DOHH2 (cell line): ENCODE measurements at regions not wholly inside any gene's neighbourhood (a gene's known extent, or its start where the extent isn't known, plus 50 kb on each side); places are given as distances from the start of the nearest gene placed in this dataset.

Experiments
- CTCF ChIP-seq: fragments of 200-600 bp; sonication (generic); IDR thresholded peaks from one replicate; pipeline ENCODE4 v1.5.1; 2014; ENCODE audit warnings: antibody characterized with exemption, mild to moderate bottlenecking, low read depth, low read length; ENCODE audit not compliant: poor library complexity, severe bottlenecking
- EZH2phosphoT487 ChIP-seq: fragments of 200-600 bp; sonication (generic); IDR thresholded peaks from 2 replicates; pipeline ENCODE4 v1.6.1; 2017; ENCODE audit warnings: borderline replicate concordance, mild to moderate bottlenecking, antibody characterized with exemption, low read length, moderate library complexity, mixed read lengths

GRCh38 chr2:39851251-39851650 is 72.2 kb upstream of the THUMPD2 start:
- TF ChIP-seq CTCF (no peak), EZH2phosphoT487 (no peak)
